ENCODE measurements at regions not wholly inside any gene's neighbourhood (a gene's known extent, or its start where the extent isn't known, plus 50 kb on each side); places are given as distances from the start of the nearest gene placed in this dataset.

DNA sequence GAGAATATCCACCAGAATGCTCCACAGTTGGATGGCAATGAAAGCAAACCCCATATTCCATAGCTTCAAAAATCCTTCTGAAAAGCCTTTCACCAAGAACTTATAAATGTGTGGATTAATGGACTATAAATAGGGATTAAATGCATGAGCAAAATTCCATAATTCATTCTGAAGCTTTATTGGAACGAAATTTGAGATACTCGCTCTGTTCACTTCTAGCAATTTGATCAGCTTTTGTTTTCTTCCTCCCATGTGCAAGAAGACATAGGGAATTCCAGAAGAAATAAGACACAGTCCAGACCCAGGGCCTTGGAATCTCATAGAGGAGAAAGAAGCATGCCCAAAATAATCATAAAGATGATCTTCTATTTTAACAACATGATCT is 285.9 kb upstream of the TMPO start:
- DNase-seq (ENCODE audit: extremely low read depth in 1 of 4, low spot score in 3 of 4) (no peak), FAIRE-seq (no peak), ATAC-seq (no peak)
- intact Hi-C loops (cut with micrococcal nuclease) (loop anchor here (5.0 kb wide), 1 partner anchor 168 kb away; no protein-coding TSS in a partner anchor), in situ Hi-C loops (cut with MboI) (no loop called here)
- TF ChIP-seq CAMTA2 (CRISPR knock-in tag; conservative IDR thresholded peaks at IDR 0.05): no peak
- TF ChIP-seq PHB2 (IDR thresholded peaks at IDR 0.05; ENCODE audit: low read depth): no peak
- WGBS (ENCODE audit: insufficient coverage, low coverage, missing lambda C conversion rate): 0% methylated on average over 2 of the region's 2 CpGs
- CTCF ChIA-PET (ENCODE audit: low intra/inter-chr PET ratio): no interaction called here
- Histone ChIP-seq H3K9me1 (ENCODE audit: control insufficient read depth, insufficient read depth, low read length) (no peaks in the 10 kb centered on the region), H2AFZ (ENCODE audit: low read depth, low read length) (no peak overlapping the region), H3K9ac (ENCODE audit: insufficient read depth in 1 of 2, low read depth in 2 of 2, low read length in 2 of 2) (no peak overlapping the region), H3K27me3 (ENCODE audit: control insufficient read depth in 2 of 2, insufficient read depth in 2 of 2, low read length in 2 of 2) (no peaks in the 10 kb centered on the region), H3K79me2 (ENCODE audit: control insufficient read depth, insufficient read depth, low read length) (no peaks in the 10 kb centered on the region), H3K36me3 (ENCODE audit: control insufficient read depth, insufficient read depth, low read length) (no peaks in the 10 kb centered on the region), H3K4me3 (no peak overlapping the region), H3K27ac (ENCODE audit: extremely low read depth, low read depth, low read length) (no peak overlapping the region), H3K4me2 (ENCODE audit: insufficient read depth, low read length) (no peak overlapping the region), H3K4me1 (replicated peaks in 1 of 2; ENCODE audit: control insufficient read depth in 2 of 2, insufficient read depth in 2 of 2, low read length in 2 of 2) (no peaks in the 10 kb centered on the region), H3K9me3 (replicated peaks; ENCODE audit: control insufficient read depth, insufficient read depth, low read depth, low read length) (no peaks in the 10 kb centered on the region), H4K20me1 (replicated peaks; ENCODE audit: control insufficient read depth, insufficient read depth, low read length) (no peaks in the 10 kb centered on the region)
- POLR2A ChIA-PET: no interaction called here
- BruUV-seq (replicated peaks): no TSS peak

DNA sequence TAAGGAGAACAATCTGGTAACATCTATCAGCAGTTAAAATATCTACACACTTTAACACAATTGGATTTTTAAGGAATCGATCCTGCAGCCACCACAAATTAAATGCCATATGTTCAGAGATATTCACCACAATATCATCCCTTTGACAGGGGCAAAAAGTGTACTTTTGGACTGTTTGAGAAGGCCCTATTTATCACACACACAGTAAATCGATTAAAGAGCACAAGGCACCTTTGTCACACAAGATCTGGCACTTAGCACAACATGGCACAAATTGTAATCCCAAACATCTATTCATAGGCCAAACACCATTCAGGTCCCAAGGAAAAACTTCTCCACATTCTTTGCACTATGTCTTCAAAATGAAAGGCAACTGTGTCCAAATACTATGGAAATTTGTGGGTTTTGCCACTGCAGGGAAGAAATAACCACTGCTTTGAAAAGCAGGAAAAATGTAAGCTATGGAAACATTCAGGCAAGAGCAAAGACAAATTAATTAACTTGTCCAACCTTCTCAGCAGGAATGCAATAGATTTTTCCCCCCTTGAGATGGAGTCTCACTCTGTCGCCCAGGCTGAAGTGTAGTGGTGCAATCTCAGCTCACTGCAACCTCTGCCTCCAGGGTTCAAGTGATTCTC is 282.5 kb upstream of the TMPO start:
- Histone ChIP-seq H3K9me3 (replicated peaks; ENCODE audit: control insufficient read depth, insufficient read depth, low read depth, low read length) (no peaks in the 10 kb centered on the region), H3K4me2 (ENCODE audit: insufficient read depth, low read length) (no peak overlapping the region), H3K27me3 (ENCODE audit: control insufficient read depth in 2 of 2, insufficient read depth in 2 of 2, low read length in 2 of 2) (no peaks in the 10 kb centered on the region), H3K9ac (ENCODE audit: insufficient read depth in 1 of 2, low read depth in 2 of 2, low read length in 2 of 2) (no peak overlapping the region), H4K20me1 (replicated peaks; ENCODE audit: control insufficient read depth, insufficient read depth, low read length) (no peaks in the 10 kb centered on the region), H2AFZ (ENCODE audit: low read depth, low read length) (no peak overlapping the region), H3K4me3 (no peak overlapping the region), H3K36me3 (ENCODE audit: control insufficient read depth, insufficient read depth, low read length) (no peaks in the 10 kb centered on the region), H3K27ac (ENCODE audit: extremely low read depth, low read depth, low read length) (no peak overlapping the region), H3K79me2 (ENCODE audit: control insufficient read depth, insufficient read depth, low read length) (no peaks in the 10 kb centered on the region), H3K9me1 (ENCODE audit: control insufficient read depth, insufficient read depth, low read length) (no peaks in the 10 kb centered on the region), H3K4me1 (replicated peaks in 1 of 2; ENCODE audit: control insufficient read depth in 2 of 2, insufficient read depth in 2 of 2, low read length in 2 of 2) (no peaks in the 10 kb centered on the region)
- CTCF ChIA-PET (ENCODE audit: low intra/inter-chr PET ratio): no interaction called here
- intact Hi-C loops (cut with micrococcal nuclease): no loop called here
- BruUV-seq (replicated peaks): no TSS peak
- WGBS (ENCODE audit: insufficient coverage, low coverage, missing lambda C conversion rate): 2% methylated on average over 3 of the region's 3 CpGs
- POLR2A ChIA-PET: no interaction called here
- ATAC-seq (no peak), DNase-seq (ENCODE audit: extremely low read depth in 1 of 4, low spot score in 3 of 4) (no peak), FAIRE-seq (no peak)
- in situ Hi-C loops (cut with MboI): no loop called here
- no peak for TF ChIP-seq MAZ (CRISPR knock-in tag; conservative IDR thresholded peaks at IDR 0.05 in 1 of 2, IDR thresholded peaks at IDR 0.05 in 1 of 2)
- TF ChIP-seq, protein P1, sequence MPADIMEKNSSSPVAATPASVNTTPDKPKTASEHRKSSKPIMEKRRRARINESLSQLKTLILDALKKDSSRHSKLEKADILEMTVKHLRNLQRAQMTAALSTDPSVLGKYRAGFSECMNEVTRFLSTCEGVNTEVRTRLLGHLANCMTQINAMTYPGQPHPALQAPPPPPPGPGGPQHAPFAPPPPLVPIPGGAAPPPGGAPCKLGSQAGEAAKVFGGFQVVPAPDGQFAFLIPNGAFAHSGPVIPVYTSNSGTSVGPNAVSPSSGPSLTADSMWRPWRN (IDR thresholded peaks at IDR 0.05; ENCODE audit: low read depth): no peak

All from K562 (cell line).